GM19240 (cell line): ENCODE measurements at regions not wholly inside any gene's neighbourhood (a gene's known extent, or its start where the extent isn't known, plus 50 kb on each side); places are given as distances from the start of the nearest gene placed in this dataset.

Experiments used
- DNase-seq: peaks from one replicate; pipeline ENCODE4 v3.0.0; 2011; ENCODE audit warnings: low spot score; ENCODE audit not compliant: insufficient read length

DNA sequence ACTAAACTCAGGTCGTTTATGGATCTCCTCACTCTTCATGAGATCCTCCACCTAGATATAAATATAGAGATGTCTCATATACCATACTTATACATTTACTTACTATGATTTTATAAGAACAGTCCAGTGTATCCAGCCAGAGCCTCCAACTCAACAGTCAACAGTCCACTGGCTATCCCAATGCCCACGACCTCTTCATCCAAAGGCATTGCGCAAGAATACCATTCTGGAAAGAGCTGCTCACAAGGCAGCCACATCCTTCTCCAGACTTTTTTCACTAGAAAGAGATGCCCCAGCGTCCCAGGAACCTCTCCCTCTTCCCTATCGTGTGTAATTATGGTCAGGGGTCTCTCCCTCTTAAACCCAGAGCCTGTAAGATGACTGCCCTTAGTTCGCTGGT lies 448.8 kb downstream of the LRATD1 start:
- DNase-seq, result no peak

DNA sequence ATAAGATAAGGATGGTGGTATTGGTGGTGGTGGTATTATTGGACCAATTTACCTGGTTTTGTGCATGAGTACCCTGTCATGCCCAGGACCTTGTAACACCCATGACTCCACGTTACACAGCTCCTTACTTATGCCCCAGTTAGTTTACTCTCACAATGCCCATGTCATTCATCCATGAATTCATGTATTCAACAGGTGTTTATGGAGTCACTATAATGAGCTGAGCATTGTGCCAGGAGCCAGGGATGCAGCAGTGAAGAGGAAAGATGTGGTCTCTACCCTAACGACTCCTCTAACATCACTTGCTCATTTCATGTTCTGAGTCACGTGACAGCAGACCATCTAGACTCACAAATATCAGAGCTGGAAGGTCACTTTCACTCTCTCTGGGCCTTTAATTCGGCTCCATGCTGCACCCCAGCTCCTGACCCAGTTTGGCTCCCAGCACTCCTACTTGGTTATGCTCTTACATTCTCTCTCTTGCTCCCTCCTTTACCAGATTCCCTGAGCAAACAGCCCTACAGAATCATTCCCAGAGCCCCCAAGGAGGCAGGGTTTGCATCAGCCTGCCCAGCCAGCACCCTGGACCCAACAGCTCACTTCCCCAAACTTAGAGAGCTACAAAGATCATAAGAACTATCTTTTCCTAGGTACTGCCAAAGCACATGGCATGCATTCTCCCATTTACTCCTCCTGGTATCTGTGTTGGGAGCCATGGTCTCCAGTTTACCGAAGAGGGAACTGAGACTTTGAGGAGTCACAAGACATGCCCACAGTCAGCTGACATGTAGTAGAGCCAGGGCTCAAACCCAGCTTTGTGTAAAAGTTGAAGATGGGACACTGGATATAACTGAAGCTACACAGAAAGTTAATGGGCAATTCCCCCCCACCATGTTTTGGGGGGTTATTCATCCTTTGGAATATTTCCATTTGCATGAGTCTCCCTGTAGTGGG lies 449.9 kb downstream of the LRATD1 start:
- no peak for DNase-seq

DNA sequence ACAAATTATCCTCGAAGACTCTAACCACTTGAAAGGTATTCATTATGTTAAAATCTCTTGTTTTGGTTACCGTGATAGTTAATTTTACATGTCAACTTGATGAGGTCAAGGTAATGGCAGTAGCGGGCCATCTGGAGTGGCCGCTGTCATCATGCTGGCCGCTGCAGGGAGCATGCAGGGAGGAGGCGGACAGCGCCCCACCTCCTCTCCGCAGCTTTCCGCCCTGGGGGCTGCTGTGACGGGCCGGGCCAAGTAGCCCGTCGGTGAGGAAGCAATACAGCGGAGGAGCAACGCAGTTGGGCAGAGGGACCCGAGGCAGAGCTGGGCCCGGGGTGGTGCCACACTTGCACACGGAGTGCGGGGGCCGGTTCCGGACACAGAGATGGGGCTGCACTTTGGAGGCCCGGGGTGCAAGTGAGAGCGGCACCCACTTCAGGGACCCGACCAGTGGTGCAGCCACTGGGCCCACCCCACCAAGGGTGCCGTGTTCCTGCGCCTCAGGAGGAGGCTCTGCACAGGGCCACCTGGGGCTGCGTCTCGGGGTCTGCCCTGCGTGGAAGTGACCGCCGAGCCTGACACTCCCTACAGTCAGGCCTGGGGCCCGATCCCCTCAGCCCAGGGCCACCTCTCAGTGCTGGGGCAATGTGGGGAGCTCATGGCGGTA lies 452.4 kb downstream of the LRATD1 start:
- no peak for DNase-seq

DNA sequence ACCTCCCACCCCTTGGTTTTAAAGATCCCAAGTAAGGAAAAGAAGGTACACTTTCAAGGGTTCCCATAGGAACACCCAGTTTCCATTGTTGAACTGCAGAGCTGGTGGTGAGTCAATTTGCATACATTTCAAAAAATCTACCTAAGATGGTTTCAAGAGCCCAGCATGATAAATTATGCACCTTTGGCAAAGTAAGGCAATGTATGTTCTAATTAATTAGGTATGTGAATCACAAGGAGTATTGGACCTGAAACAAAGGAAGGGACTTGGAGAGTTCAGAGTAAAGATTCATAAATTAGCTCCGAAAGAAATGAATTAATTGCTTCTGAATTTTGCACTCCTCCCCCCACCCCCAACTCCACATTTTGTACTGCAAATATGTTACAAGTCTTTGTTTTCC lies 459.7 kb downstream of the LRATD1 start:
- no peak for DNase-seq

DNA sequence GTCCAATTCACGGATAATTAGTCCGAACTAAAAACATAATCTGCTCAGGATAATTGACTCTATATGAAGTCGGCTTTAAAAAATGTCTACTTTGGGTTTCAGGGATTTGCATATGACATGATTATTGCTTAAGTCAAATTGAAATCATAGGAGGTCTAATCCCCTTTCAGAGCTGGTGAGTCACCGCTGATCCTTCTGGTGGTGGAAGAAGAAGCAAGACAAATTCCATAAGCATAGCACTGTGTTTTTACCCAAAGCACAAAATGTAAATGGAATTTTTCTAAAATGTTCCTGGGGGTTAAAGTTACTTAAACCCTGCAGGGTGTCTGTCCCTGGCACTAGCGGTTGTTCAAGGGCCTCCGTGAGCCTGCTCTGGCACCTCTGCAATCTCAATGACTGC lies 460.2 kb downstream of the LRATD1 start:
- no peak for DNase-seq

GRCh38 chr2:15094161-15094560 lies 461.6 kb downstream of the LRATD1 start:
- DNase-seq, result no peak

GRCh38 chr2:15096873-15097272 lies 464.3 kb downstream of the NBAS start:
- no peak for DNase-seq

DNA sequence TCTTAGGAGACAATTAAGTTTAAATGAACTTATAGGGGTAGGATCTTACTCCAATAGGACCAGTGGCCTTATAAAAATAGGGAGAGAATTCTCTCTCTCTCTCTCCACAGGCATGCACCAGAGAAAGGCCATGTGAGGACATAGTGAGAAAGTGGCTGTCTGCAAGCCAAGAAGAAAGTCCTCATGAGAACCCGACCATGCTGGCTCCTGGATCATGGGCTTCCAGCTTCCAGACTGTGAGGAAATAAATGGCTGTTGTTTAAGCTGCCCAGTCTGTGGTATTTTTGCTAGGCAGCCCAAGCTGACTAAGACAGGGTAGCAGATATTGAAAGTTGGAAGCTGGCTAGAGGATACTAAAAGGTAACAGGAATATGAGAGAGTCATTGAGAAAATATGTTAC lies 454.0 kb downstream of the NBAS start:
- DNase-seq, result no peak

DNA sequence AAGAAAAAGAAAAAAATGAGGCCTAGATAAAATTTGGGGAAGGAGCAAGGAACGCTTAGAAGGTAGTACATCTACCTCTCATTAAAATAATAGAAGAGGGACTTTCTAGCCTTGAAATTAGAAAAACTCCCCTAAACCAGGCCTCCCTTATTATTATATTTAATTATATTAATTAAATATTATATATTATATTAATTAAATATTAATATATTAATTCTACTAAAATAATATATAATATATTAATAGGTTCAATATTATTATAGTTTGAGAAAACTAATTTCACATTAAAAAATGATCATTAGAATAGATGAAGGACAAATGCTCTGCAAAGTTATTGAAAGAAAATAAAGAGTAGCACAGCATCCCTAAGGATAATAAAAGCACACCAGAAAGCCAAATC lies 449.4 kb downstream of the NBAS start:
- DNase-seq, result no peak

DNA sequence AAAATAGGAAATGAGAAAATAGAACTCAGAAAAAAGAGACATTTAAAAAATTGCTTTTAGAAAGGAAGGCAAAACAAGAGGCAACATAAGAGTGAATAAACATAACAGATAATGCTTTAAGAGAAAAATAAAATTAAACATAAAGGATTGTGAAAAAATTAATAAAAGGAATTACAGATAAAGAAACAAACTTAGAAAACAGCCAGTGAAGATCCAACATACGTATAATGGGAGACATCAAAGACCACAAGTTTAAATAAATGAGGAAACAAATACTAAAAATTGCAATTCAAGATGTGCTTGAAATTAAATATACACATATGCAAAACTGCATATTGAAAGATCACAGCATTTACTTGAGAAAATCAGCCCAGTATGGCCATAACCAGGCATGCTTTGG lies 448.9 kb downstream of the NBAS start:
- no peak for DNase-seq

GRCh38 chr2:15115776-15116175 lies 445.4 kb downstream of the NBAS start:
- DNase-seq, result no peak

GRCh38 chr2:15116830-15117229 lies 444.3 kb downstream of the NBAS start:
- no peak for DNase-seq
